Fibroblast of skin of back (primary cell): ENCODE measurements at regions not wholly inside any gene's neighbourhood (a gene's known extent, or its start where the extent isn't known, plus 50 kb on each side); places are given as distances from the start of the nearest gene placed in this dataset.

Experiments used
- DNase-seq: peaks from one replicate; pipeline ENCODE4 v3.0.0-alpha.2; 2013

DNA sequence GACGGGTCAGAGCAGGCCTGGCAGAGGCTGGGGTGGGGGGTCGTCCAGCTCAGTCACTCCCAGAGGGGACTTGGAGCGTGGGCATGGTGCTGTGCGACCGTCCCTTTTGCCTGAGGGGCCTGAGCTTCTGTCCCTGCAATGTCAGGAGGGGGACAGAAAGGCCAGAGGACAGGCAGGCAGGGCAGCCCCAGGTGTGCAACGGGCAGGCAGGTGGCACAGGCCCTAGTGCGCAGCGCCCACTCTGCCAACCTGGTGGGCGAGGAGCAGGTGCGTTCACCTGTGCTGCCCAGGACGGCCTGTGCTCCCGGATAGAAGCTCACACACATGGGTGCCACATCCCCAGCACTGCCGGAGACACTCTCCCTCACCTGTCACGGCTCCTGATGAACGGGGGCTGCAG, 78.7 kb upstream of the SLCO4A1 start:
- no peak for DNase-seq

DNA sequence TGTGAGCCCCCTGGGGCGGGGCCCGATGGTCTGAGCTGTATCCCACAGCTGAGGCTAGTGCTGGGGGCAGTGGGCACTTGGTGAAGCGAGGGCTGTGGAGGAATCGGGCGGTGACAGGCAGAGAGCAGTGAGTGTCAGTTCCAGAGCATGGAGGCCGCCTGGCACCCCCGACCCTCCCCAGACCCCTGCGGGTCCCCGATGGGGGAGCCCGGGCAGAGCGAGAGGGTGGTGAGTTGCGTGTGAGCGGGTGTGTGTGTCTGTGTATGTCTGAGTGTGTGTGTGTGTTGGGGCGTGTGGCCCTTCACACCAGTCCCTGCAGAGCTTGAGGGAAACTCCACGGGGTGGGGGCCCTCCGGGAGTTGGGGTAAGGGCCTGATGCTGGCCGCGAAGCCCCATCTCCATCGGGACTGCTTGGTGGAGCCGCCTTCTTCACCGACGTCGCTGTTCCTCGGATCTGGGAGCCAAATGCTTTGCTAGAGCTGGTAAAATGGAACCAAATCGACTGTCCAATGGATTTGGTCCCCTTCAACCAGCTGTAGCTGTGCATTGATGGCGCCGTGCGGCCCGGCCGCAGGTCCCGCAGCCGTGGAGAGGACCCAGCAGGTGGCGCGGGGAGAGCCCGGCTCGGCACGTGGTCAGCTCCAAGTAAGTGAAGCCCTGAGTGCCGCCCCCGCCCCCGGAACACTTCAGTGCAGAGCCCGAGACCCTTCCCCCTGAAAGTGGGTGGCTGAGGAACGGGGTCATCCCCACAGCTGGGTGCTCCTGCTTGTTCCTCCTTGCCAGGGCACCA, 77.7 kb upstream of the SLCO4A1 start:
- no peak for DNase-seq

DNA sequence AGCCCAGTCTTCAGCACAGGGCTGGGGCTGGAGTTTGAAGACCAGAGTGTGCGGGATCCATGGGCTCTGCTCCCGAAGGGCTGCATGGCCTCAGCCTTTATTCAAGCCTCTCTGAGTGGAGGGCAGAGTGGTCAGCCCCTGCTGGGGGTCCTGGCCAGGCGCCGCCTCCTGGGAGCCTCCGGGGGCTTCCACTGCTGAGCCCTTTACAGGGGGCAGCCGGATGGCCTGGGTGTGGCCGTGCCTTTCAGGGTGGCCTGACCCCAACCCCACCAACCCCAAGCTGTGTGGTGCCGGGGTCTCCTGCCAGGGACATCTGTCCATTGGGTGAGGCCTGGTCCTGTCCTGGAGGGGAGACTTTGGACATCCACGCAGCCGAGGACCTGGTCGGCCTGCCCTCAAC, 76.0 kb upstream of the SLCO4A1 start:
- no peak for DNase-seq

DNA sequence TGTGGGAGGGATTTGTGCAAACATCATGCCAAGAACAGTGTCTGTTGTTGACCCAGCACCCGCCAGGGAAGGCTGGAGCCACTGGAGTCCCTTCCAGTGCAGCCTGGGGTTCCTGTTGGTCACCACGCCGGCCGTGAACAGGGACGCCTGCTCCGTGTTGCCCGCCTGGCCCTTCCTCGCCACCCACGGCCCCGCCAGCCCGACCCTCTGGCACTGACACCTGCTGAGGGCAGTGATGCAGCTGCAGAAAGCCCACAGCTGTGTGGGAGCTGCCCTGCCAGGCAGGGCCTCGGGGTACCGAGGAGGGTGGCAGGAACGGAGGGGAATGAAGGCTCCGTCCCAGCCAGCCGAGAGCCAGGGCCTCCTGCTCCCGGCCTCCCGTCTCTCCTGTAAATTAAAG, 75.5 kb upstream of the SLCO4A1 start:
- DNase-seq = no peak

DNA sequence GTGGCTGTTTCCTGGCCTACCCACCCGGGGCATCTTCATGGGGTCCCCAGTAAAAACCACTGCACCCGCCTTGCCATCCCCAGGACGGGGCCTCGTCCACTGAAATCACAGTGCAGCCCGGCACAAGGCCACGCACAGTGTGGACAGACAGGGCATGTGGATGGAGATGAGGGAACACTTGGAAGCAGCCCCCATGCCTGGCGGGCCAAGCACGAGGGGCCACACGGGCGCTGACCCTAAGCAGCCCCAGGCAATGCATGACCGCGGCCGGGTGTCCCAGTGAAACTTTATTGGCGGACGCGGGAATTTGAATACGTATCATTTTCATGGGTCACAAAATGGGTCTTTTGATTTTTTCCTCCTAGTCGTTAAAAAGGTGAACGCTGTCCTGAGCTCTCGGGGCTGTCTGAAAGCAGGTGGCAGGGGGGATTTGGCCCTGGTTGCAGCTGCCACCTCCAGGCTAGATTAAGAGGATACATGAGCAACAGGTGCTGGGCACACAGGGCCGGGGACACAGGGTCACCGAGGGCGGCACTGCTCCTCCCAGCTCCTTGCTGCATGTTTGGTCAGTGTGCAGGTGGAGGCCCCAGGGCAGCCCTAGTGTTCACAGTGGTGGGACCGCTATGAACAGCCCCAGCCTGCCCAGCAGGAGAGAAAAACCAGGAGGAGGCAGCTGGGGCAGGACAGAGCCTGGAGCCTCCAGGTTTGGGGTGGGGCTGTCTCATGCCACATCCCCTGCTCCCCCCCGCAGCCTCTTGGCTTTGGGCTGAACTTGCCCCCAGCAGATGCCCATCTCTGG, 74.9 kb upstream of the SLCO4A1 start:
- no peak for DNase-seq

DNA sequence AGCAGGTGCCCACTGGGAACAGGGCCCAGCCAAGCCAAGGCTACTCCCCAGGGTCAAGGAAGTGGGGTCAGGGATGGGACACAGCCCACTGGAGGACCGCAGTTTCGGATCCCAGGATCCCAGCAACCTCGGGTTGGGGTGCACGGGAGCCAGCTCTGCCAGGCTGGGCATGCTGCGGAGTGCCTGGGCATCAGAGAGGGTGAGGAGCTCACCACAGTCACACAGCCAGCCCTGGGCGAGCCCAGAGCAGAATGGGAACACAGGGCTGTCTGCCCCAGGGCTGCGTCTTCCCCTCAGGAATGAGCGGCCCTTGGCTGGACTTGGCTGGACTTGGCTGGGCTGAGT, 74.3 kb upstream of the SLCO4A1 start:
- DNase-seq = no peak

DNA sequence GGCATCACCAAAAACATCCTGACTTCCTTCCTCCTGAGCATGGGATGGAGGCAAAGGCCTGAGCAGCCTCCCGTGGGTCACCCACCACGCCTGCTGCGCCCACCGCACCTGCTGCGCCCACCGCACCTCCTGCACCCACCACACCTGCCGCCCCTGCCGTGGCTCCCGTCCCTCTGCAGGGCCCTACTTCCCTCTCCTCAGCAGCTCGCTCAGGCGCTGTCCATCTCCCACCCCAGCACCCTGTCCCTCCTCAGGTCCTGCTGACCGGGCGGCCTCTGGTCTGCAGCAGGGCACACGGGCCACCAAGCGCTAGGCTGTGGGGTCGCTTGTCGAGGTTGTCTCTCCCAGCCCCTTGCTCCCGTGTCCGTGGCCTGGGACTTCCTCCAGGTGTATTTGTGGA, 72.7 kb upstream of the SLCO4A1 start:
- DNase-seq = no peak

DNA sequence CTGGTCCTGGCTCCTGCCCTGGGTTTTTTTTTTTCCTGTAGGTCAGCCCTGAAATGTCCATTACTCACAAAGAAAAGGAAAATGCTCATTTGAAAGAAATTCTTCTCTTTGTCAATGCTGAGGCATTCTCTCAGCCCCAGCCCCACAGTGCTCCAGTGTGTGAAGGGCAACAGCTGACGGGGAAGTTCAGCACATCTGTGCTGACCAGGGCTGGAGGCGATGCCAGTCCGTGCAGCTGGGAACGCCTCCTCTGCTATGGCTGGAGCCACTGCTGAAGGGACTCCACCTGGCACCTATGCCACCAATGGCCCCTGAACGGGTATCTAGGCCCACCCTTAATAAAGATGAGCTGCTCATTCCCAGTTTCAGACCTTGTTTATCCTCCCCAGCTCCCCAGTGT, 71.9 kb upstream of the SLCO4A1 start:
- DNase-seq = no peak

DNA sequence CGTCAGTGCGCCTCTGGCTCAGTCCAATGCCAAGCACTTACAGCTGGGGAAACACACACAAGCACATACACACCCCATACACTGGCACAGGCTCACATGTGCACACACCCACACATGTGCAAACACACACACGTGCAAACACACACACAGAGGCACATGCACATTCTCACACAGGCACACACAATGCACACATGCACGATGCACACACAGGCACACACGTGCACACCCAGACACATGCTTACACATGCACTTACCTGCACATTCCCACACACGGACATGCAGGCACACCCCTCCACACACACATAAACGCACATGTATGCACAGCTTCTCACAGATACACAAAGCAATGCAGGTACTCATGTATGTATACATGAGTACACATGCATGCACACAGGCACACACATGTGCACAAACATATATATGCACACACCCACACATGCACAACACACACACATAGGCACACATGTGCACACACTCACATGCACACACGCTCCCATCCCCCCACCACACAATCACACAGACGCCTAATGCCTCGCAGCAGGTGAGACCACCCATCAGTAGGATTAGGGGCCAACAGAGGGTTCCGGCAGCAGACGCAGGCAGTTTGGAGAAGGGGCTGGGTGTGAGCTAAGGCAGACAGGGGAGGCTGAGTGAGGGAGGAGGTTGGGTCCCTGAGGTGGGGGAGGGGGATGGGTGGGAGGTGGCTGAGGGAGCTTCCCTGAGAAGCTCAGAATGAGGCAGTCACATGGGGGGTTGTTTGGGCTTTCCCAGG, 71.2 kb upstream of the SLCO4A1 start:
- DNase-seq = no peak

DNA sequence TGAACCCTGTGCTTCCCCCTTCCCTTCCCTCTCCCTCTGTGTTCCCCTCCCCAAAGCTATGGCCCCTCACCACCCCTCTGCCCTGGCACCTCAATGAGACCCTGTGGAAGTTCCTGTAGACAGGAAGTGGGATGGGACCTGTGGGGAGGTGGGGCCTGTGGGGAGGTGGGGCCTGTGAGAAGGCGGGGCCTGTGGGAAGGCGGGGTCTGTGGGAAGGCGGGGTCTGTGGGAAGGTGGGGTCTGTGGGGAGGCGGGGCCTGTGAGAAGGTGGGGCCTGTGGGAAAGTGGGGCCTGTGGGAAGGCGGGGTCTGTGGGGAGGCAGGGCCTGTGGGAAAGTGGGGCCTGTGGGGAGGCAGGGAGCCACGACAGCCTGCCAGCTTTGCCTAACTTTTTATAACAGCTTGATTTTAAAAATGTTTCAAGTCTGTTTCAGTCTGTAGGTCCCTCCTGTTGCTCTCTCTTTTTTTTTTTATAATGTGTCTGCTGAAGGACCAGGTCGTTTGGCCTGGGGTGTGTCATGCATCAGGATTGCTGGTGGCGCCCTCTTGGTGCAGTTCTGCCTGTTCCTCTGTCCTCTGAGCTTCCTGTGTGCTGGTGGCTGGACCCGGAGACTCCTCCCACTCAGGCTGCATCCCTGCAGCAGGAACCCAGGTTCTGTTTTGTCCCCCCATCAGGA, 70.5 kb upstream of the SLCO4A1 start:
- DNase-seq = no peak

DNA sequence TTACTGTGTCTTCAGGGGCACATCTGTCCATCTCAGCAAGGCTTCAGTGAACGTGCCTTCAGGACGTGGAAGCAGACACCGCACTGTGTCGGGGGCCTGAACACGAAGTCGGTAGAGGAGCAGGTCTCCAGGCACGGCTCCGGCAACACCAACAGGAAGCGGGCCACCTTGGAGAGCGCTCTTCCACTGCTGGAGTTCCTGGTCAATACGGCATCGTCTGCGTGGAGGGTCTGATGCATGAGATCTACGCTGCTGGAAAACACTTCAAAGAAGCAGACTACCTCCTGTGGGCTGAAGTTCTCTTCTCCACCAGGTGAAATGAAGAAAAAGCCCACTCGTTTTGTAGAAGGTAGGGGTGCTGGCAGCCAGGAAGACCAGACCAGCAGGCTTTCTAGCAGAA, 69.3 kb upstream of the SLCO4A1 start:
- DNase-seq = no peak

DNA sequence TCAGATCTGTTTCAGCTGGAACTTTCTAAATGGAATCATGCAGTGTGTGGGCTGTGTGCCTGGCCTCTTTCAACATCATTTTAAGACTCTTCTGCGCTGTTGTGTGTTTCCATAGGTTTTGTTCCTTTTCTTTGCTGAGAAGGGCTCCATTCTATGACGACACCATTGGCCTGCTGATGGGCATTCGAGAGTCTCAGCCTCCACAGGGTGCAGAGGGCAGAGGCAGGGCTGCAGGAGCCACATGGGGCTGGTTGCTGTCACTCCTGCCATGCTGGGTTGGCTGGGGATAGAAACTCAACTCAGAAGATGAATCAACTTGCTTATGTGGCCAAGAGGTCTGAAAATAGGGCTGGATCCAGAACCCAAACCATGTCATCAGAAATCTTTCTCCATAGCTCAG, 68.5 kb upstream of the SLCO4A1 start:
- no peak for DNase-seq

DNA sequence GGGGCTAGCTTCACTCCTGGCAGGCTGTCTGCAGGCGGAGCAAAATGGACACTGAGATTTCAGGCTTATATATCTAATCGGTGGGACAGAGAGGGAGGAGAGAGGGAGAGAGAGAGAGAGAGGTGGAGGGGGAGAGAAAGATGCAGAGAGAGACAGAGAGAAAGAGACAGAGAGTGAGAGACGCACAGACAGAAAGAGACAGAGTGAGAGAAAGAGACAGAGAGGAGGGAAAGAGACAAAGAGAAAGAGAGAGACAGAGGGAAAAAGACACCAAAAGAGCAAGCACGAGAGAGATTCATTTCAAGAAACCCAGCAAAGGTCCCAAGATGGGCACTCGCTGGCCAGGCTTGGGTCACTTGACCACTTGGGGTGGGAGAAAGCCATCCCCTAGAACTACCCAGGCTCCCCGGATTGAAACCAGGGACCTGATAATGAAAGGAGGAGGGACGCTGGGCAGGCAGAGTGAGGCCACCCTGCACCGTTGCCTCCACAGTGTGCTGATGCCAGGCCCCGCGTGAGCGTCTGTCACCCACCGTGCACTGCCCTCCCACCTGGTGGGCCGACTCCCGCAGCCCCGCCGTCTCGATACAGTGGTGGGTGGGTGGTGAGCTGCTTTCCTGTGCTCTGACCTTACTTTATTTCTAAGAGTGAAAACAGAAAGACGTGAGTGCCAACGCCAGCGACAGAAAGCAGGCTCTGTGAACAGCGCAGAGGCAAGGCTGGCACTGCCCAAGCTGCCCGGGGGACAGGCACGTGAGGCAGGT, 67.9 kb upstream of the SLCO4A1 start:
- DNase-seq = no peak

DNA sequence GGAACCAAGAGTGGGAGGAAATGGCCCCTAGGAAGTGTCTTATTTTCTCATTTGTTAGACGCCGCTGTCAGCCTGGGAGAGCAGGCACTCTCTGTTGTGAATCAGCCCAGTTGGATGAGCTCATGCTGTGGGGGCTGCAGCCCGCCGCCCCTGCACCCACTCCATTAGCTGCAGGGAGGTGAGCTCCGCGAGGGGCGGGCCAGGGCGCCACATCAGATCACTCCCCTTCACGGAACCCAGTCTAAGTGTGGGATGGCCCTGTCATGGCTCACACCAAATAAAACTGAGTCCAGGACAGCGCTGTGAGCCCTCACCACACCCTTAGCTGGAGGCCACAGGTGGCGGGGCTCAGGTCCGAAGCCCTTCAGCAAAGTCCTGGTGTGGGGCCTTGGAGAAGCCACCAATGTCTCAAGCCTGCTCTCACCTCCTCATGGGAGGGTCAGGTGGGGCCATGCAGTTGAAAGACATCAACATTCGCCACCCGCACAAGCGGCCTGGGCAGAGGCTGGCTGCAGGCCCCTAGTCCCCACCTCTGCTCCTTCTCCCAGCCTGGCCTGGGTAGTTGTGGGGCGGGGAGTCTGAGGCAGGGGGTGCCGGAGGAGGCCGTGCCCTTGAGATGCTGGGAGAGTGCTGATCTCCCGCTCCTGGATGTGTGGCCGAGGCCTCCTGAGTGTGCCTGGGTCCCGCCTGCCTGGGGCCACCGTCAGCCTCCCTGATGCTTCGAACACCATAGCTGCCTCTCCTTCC, 66.2 kb upstream of the SLCO4A1 start:
- no peak for DNase-seq

DNA sequence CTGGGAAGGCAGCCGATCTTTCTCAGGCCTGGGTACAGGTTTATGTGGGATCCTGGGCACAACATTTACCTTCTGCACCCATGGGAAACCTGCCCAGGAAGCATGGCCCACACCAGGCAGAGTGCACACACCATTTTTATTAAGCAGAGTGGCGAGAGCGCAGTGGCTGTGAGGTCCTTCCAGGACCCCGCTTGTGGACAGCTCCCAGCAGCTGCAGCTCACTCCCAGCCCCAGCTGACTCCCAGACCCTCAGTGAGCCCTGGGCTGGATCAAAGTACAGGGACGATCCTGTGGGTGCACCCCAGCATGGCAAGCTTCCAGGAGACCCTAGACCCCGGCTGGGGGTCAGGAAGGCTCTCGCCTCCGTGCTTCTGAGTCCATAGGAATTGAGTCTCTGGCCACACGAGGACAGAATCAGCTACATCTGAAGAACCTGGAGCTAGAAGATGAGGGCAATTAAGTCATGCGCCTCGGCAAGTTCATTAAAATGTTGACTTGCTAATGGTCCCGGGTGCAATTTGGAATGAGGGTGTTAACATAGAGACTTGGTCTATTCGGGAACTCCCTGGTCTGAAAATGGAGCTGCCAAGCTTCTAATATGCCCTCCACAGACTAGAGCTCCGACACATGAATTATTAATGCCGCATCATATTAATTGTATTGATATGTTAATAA, 65.4 kb upstream of the SLCO4A1 start:
- DNase-seq = peak; percentile 13

DNA sequence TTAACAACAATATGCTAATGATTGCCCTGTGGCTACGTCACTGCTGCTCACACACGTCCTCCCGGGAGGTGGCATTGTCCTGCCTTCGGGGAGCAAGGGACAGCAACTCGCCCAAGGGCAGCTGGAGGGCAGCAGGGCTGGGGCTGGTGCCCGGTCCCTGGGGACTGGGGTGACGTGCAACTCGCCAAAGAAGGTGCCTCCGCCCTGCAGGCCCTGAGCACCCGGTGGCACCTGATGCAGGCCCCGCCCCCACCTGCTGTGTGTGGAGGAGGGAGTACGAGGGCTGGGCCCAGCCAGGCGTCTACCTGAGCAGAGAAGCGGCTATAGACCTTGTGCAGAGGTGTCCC, 64.8 kb upstream of the SLCO4A1 start:
- no peak for DNase-seq

DNA sequence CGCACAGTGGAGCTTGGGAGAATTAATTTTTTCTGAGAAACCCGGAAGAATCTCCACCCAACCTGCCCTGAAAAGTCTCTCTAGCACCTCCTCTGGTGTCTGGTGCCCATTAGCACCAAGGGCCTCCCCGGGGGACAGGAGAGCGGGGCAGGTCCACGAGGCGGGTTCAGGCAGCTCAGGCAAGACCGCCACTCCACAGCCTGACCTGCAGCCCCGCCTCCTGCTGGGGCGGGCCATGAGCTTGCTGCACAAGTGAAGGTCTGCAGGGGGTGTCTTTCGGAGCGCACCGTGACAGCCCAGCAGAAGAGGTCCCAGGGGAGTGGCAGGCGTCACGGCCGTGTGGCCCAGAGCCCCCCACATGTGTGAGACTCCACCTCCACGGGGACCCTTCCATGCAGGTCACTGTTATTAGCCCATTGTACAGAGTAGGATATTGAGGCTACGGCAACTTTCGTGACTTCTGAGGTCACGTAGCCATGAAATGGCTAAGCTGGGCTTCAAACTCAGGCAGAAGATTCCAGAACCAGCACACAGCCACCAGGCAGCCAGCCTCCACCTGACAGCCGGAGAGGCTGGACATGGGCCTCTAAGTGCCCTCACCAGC, 63.9 kb upstream of the SLCO4A1 start:
- no peak for DNase-seq

DNA sequence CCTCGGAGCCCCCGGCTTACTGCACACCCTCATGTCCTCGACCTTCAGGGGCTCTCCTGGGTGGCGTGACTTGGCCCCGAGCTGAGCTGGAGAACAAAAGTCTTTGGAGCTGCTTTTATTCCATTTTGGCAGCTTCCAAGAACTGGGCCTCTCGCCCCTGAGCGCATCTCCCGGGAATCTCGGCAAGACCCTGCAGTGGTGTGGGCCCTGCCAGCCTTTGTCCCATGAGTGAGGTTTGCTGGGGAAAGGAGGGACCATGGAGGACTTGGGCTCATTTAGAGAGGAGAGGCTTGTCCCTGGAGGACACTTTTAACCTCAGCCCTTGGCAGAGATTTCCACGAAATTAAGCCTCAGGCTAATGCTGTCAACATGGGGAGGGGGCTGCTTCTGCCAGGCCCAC, 62.3 kb upstream of the SLCO4A1 start:
- DNase-seq = no peak

DNA sequence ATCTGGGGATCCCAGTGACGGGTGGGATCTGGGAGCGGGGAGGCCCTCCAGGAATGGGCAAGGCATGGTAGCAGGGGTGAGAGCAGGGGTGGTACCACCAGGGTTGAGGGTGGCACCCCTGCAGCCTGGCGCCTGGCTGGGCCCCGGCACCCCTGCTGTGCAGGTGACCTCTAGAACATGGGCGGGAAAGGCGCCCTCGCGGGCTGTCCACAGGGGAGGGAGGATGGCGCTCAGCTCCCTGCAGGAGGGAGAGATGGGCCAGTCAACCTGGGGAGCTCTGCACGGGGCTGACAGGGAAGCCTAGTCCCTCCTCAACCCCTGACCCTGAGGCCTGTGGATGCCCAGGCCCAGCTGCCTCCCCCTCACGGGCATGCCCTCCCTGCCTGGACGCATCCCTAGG, 61.6 kb upstream of the SLCO4A1 start:
- DNase-seq = no peak

DNA sequence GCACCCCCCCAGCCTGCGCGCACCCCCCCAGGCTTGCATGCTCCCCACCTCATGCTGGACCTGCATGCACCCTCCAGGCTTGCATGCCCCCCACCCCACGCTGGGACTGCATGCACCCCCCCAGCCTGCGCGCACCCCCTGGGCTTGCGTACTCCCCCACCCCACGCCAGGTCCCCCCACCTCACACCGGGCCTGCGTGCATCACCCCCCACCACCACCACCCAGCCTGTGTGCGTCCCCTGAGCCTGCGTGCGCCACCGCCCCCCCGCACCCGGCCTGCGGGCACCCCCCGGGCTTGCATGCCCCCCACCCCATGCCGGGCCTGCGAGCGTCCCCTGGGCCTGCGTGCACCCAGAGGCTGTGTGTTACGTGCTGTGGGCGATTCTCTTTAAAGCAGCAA, 61.0 kb upstream of the SLCO4A1 start:
- no peak for DNase-seq

DNA sequence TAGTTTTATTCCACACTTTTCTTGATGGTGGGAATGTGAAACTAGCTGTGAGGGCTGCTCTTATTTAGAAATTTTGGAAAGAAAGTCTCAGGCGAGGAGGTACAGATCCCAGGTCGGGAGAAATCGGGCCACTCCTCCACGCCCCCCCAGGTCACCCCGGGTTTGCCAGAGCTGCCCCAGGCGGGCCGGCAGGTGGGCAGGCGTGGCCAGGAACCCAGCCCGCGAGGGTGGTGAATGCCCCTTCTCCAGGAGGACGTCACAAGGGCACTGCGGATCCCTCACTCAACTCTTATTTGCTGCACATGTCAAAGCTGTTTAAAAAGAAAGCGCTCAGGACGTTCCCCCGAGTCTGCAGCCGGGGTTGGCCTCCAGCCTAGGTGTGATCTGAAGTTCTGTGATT, 60.5 kb upstream of the SLCO4A1 start:
- DNase-seq = no peak
